22Rv1 (cell line): ENCODE measurements at regions not wholly inside any gene's neighbourhood (a gene's known extent, or its start where the extent isn't known, plus 50 kb on each side); places are given as distances from the start of the nearest gene placed in this dataset.

Experiments
- H3K27ac ChIP-seq: fragments of 450-650 bp; 2 replicates; pipeline ENCODE4 v1.5.1; 2017
- CTCF ChIP-seq: fragments of 450-650 bp; IDR thresholded peaks from 2 replicates; pipeline ENCODE4 v1.5.1; 2017; ENCODE audit warnings: mild to moderate bottlenecking
- ZFX ChIP-seq: fragments of 450-650 bp; IDR thresholded peaks from 2 replicates; pipeline ENCODE4 v1.6.1; 2017; ENCODE audit warnings: antibody characterized with exemption, borderline replicate concordance

- no peak overlapping the region for H3K27ac ChIP-seq
- no peak for TF ChIP-seq ZFX
- no peak for TF ChIP-seq CTCF
These were observed 101.7 kb downstream of the ARRDC3 start for GRCh38 chr5:91281401-91281800.

- H3K27ac ChIP-seq = peak overlapping the region; percentile 90
- TF ChIP-seq ZFX (no peak), CTCF (no peak; the same call in 1 of the 2 replicates)
These were observed 102.5 kb downstream of the ARRDC3 start for GRCh38 chr5:91280362-91281269.

GRCh38 chr5:91277840-91278239 lies 105.3 kb downstream of the ARRDC3 start:
- H3K27ac ChIP-seq = no peak overlapping the region
- no peak for TF ChIP-seq CTCF
- no peak for TF ChIP-seq ZFX

GRCh38 chr5:91277093-91277626 lies 106.0 kb downstream of the ARRDC3 start:
- TF ChIP-seq CTCF (no peak), ZFX (no peak)
- H3K27ac ChIP-seq = no peak overlapping the region

GRCh38 chr5:91272858-91273257 lies 110.3 kb downstream of the ARRDC3 start:
- H3K27ac ChIP-seq = no peak overlapping the region
- no peak for TF ChIP-seq ZFX
- TF ChIP-seq CTCF = no peak

- H3K27ac ChIP-seq = no peak overlapping the region
- TF ChIP-seq ZFX (no peak), CTCF (no peak)
These were observed 111.1 kb downstream of the ARRDC3 start for GRCh38 chr5:91271999-91272398.

GRCh38 chr5:91269198-91269597 lies 113.9 kb downstream of the ARRDC3 start:
- H3K27ac ChIP-seq = no peak overlapping the region
- TF ChIP-seq ZFX (no peak), CTCF (no peak)
